A549 (cell line): ENCODE measurements at regions not wholly inside any gene's neighbourhood (a gene's known extent, or its start where the extent isn't known, plus 50 kb on each side); places are given as distances from the start of the nearest gene placed in this dataset.

ENCODE experiments used
- ATAC-seq, 2 experiments: fragments of 200-7000 bp in 1 of 2; fragments of >200 bp in 1 of 2; cut with Nextera tagmentation in 1 of 2; cut with Tn5 transposase in 1 of 2; 3 replicates each; pipeline versions ENCODE4 v1.8.0 to v1.9.1; 2018 to 2020; ENCODE audit warnings: mild to moderate bottlenecking in 1 of 2, moderate library complexity in 1 of 2
- CTCF ChIA-PET: fragments of 300-600 bp; sonication (Branson Sonifier 250); formaldehyde crosslinking; extraction: SDS; loops from one replicate; lab custom pipeline; 2021; ENCODE audit warnings: antibody characterized with exemption, inconsistent platforms; lab: Yijun Ruan, JAX
- POLR2A ChIA-PET: fragments of 350-600 bp; formaldehyde crosslinking; extraction: SDS; loops from one replicate; lab custom pipeline; 2021; ENCODE audit warnings: antibody characterized with exemption, inconsistent platforms; lab: Yijun Ruan, JAX
- DNase-seq, 2 experiments: peaks; one replicate each; pipeline versions ENCODE4 v3.0.0 to v3.0.0-alpha.2; 2011 to 2016; ENCODE audit warnings: low read depth in 1 of 2, low spot score in 1 of 2
- FAIRE-seq: peaks from 2 replicates; lab custom pipeline; 2011; peaks lifted over from hg19 to GRCh38; lab: Jason Lieb, UNC
- H3K27ac ChIP-seq, 2 experiments: fragments of >200 bp; sonication (Bioruptor Twin); formaldehyde crosslinking; 3 replicates each; pipeline ENCODE4 v1.5.1; 2016 to 2017
- H3K4me1 ChIP-seq: fragments of >200 bp; sonication (Bioruptor Twin); formaldehyde crosslinking; 3 replicates; pipeline ENCODE4 v1.6.1; 2016
- H3K4me2 ChIP-seq: fragments of >200 bp; sonication (Bioruptor Twin); formaldehyde crosslinking; 3 replicates; pipeline ENCODE4 v1.6.1; 2016
- H3K4me3 ChIP-seq: fragments of >200 bp; sonication (Bioruptor Twin); formaldehyde crosslinking; 3 replicates; pipeline ENCODE4 v1.5.1; 2016
- H3K9me3 ChIP-seq: fragments of >200 bp; sonication (Bioruptor Twin); formaldehyde crosslinking; 3 replicates; pipeline ENCODE4 v1.6.1; 2016
- CBX2 ChIP-seq: fragments of 200-600 bp; sonication (generic); IDR thresholded peaks from 2 replicates; pipeline ENCODE4 v1.6.1; 2016; ENCODE audit warnings: low read depth, mild to moderate bottlenecking, borderline replicate concordance
- EP300 ChIP-seq, 2 experiments: fragments of >200 bp; sonication (Bioruptor Twin); formaldehyde crosslinking; IDR thresholded peaks; 2 replicates in 1 of 2; 3 replicates in 1 of 2; pipeline ENCODE4 v1.6.1; 2016 to 2017
- ESRRA ChIP-seq: fragments of 150-350 bp; IDR thresholded peaks from 2 replicates; pipeline ENCODE4 v1.6.1; 2014; ENCODE audit warnings: mild to moderate bottlenecking, low read length, borderline replicate concordance
- FOSB ChIP-seq: fragments of 250-450 bp; sonication (Bioruptor Pico); IDR thresholded peaks from 2 replicates; pipeline ENCODE4 v1.5.0; 2020; ENCODE audit warnings: mild to moderate bottlenecking, moderate library complexity
- JUN ChIP-seq, 2 experiments: fragments of >200 bp; sonication (Bioruptor Twin); formaldehyde crosslinking; IDR thresholded peaks; 2 replicates in 1 of 2; 3 replicates in 1 of 2; pipeline ENCODE4 v1.6.1; 2016 to 2017
- JUNB ChIP-seq: fragments of >200 bp; sonication (Bioruptor Twin); formaldehyde crosslinking; IDR thresholded peaks from 2 replicates; pipeline ENCODE4 v1.6.1; 2016
- KDM1A ChIP-seq: fragments of 200-600 bp; sonication (generic); IDR thresholded peaks from 2 replicates; pipeline ENCODE4 v1.6.1; 2016; ENCODE audit warnings: low read depth, mild to moderate bottlenecking
- MAFK ChIP-seq: fragments of 450-650 bp; IDR thresholded peaks from 2 replicates; pipeline ENCODE4 v1.6.1; 2014; ENCODE audit not compliant: partially characterized antibody
- MYC ChIP-seq: IDR thresholded peaks from 2 replicates; pipeline ENCODE4 v1.6.1; 2012; ENCODE audit warnings: mild to moderate bottlenecking, inconsistent platforms, low read length, improper control_type of control experiment, borderline replicate concordance
- NFE2L2 ChIP-seq: fragments of 150-350 bp; conservative IDR thresholded peaks from 2 replicates; pipeline ENCODE4 v1.6.1; 2014; ENCODE audit warnings: low read length
- POLR2A ChIP-seq: IDR thresholded peaks from 2 replicates; pipeline ENCODE4 v1.6.1; 2012; ENCODE audit warnings: mild to moderate bottlenecking, low read length
- RAD21 ChIP-seq, 2 experiments: fragments of >200 bp in 1 of 2; sonication (Bioruptor Twin) in 1 of 2; formaldehyde crosslinking in 1 of 2; IDR thresholded peaks in 1 of 2; conservative IDR thresholded peaks in 1 of 2; 2 replicates in 1 of 2; 3 replicates in 1 of 2; pipeline ENCODE4 v1.6.1; 2012 to 2018; ENCODE audit warnings: inconsistent platforms in 1 of 2
- TP53 ChIP-seq: fragments of 250-450 bp; sonication (Bioruptor Pico); IDR thresholded peaks from 2 replicates; pipeline ENCODE4 v1.5.0; 2021; ENCODE audit warnings: mild to moderate bottlenecking, moderate library complexity
- ZFP36 ChIP-seq: fragments of 450-650 bp; IDR thresholded peaks from 2 replicates; pipeline ENCODE4 v1.6.1; 2014; ENCODE audit warnings: borderline replicate concordance; ENCODE audit not compliant: partially characterized antibody
- WGBS: methylation state at CpG from one replicate; pipeline ENCODE4 v1.1.6; 2017; ENCODE audit errors: missing lambda C conversion rate; 5-methylcytosine and 5-hydroxymethylcytosine counted together
- TF ChIP-seq, protein P1 (sequence below): fragments of >200 bp; sonication (Bioruptor Twin); formaldehyde crosslinking; IDR thresholded peaks from 3 replicates; pipeline ENCODE4 v1.5.1; 2016
- TF ChIP-seq, protein P2 (sequence below): fragments of 450-650 bp; IDR thresholded peaks from 2 replicates; pipeline ENCODE4 v1.6.1; 2014; ENCODE audit warnings: antibody characterized with exemption
- TF ChIP-seq, protein P3 (sequence below): IDR thresholded peaks from 2 replicates; pipeline ENCODE4 v1.6.1; 2012
- TF ChIP-seq, protein P4 (sequence below): fragments of 200-600 bp; sonication (generic); IDR thresholded peaks from 2 replicates; pipeline ENCODE4 v1.6.1; 2016; ENCODE audit warnings: antibody characterized with exemption, mild to moderate bottlenecking, moderate library complexity

DNA sequence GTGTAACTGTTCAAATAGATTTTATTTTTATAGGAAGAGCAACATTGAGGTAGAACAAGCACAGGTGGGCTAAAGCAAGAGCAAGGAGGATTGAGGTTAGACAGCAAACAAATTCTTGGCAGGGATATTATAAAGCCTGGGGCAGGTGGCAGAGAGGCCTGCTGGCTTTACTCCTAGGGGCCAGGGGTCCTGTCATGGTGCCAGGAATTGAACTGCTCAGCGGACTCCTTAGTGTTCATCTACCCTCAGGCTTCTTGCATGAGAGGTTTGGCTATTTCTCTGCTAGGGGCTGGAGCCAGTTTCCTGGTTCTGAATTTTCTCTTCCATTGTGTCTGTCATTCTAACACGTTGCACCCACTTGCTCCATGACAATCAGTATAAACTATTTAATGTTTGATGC lies 217.2 kb upstream of the NCAM1 start (continued):
- TF ChIP-seq ZFP36, result no peak
- TF ChIP-seq JUN (IDR thresholded peaks at IDR 0.05), result no peak

DNA sequence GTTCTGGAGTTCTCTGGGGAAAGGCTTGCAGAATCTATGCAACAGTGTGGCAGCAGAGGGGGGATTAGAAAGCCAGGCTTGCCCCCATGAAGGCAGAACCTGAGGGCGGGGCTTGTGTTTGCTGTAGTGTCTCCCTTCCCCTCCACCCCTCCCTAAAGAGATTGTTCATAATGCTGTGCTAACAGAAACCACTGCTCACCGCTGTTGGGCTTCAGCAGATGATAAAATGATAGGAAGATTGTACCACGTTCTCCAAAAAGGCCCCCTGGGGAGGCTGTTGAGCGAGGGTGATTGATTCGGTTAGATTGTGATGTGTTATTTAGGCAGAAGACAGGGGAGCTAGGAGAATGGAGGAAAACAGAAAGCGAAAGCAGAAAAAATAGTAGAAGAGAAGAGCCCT lies 215.2 kb upstream of the NCAM1 start:
- no peaks in the 10 kb centered on the region for H3K9me3 ChIP-seq
- TF ChIP-seq TP53 (no peak), KDM1A (no peak)
- H3K4me2 ChIP-seq, result no peak overlapping the region
- POLR2A ChIA-PET, result no interaction called here
- FAIRE-seq (no peak), ATAC-seq (no peak), DNase-seq (no peak)
- CTCF ChIA-PET, result no interaction called here
- 14% methylated on average over 6 of the region's 6 CpGs for WGBS
- H3K27ac ChIP-seq, result no peak overlapping the region
- H3K4me1 ChIP-seq, result no peaks in the 10 kb centered on the region
- no peak overlapping the region for H3K4me3 ChIP-seq

DNA sequence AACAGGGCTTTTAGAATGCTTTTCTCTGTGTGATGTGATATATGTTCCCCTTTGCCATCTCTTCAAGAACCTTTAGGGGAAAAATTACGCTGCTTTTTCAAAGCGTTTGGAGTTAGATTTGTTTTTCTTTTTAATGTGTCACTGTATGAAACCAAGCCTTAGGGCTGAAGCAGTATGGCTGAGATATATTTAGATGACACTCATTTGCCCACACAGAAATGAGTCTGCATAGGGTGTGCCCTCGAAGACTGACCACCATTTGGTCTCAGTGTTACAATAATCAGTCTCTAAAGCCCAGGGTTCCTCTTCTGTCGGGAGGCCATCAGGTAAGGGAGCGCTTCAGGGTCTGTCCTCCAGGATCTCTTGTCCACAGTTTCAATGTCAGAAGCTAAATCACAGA lies 213.0 kb upstream of the NCAM1 start:
- TF ChIP-seq, protein P1, sequence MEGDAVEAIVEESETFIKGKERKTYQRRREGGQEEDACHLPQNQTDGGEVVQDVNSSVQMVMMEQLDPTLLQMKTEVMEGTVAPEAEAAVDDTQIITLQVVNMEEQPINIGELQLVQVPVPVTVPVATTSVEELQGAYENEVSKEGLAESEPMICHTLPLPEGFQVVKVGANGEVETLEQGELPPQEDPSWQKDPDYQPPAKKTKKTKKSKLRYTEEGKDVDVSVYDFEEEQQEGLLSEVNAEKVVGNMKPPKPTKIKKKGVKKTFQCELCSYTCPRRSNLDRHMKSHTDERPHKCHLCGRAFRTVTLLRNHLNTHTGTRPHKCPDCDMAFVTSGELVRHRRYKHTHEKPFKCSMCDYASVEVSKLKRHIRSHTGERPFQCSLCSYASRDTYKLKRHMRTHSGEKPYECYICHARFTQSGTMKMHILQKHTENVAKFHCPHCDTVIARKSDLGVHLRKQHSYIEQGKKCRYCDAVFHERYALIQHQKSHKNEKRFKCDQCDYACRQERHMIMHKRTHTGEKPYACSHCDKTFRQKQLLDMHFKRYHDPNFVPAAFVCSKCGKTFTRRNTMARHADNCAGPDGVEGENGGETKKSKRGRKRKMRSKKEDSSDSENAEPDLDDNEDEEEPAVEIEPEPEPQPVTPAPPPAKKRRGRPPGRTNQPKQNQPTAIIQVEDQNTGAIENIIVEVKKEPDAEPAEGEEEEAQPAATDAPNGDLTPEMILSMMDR, result no peak
- TF ChIP-seq EP300 (IDR thresholded peaks at IDR 0.05), result no peak
- TF ChIP-seq MYC, result no peak
- no peak for TF ChIP-seq JUN (IDR thresholded peaks at IDR 0.05)
- no peak for TF ChIP-seq CBX2
- no peak for TF ChIP-seq FOSB
- no peak for TF ChIP-seq NFE2L2
- TF ChIP-seq ESRRA, result no peak
- TF ChIP-seq, protein P2, sequence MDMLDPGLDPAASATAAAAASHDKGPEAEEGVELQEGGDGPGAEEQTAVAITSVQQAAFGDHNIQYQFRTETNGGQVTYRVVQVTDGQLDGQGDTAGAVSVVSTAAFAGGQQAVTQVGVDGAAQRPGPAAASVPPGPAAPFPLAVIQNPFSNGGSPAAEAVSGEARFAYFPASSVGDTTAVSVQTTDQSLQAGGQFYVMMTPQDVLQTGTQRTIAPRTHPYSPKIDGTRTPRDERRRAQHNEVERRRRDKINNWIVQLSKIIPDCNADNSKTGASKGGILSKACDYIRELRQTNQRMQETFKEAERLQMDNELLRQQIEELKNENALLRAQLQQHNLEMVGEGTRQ, result no peak
- TF ChIP-seq JUNB, result no peak
- no peak for TF ChIP-seq POLR2A
- no peak for TF ChIP-seq MAFK
- TF ChIP-seq, protein P3, sequence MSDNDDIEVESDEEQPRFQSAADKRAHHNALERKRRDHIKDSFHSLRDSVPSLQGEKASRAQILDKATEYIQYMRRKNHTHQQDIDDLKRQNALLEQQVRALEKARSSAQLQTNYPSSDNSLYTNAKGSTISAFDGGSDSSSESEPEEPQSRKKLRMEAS, result no peak
- TF ChIP-seq, protein P4, sequence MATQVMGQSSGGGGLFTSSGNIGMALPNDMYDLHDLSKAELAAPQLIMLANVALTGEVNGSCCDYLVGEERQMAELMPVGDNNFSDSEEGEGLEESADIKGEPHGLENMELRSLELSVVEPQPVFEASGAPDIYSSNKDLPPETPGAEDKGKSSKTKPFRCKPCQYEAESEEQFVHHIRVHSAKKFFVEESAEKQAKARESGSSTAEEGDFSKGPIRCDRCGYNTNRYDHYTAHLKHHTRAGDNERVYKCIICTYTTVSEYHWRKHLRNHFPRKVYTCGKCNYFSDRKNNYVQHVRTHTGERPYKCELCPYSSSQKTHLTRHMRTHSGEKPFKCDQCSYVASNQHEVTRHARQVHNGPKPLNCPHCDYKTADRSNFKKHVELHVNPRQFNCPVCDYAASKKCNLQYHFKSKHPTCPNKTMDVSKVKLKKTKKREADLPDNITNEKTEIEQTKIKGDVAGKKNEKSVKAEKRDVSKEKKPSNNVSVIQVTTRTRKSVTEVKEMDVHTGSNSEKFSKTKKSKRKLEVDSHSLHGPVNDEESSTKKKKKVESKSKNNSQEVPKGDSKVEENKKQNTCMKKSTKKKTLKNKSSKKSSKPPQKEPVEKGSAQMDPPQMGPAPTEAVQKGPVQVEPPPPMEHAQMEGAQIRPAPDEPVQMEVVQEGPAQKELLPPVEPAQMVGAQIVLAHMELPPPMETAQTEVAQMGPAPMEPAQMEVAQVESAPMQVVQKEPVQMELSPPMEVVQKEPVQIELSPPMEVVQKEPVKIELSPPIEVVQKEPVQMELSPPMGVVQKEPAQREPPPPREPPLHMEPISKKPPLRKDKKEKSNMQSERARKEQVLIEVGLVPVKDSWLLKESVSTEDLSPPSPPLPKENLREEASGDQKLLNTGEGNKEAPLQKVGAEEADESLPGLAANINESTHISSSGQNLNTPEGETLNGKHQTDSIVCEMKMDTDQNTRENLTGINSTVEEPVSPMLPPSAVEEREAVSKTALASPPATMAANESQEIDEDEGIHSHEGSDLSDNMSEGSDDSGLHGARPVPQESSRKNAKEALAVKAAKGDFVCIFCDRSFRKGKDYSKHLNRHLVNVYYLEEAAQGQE, result no peak
- no peak for TF ChIP-seq RAD21 (conservative IDR thresholded peaks at IDR 0.05 in 1 of 2, IDR thresholded peaks at IDR 0.05 in 1 of 2)
- H3K4me2 ChIP-seq, result no peak overlapping the region
- no peaks in the 10 kb centered on the region for H3K4me1 ChIP-seq
- no peak for FAIRE-seq
- WGBS, result 7% methylated on average over 5 of the region's 5 CpGs
- H3K9me3 ChIP-seq, result no peaks in the 10 kb centered on the region
- no peak for DNase-seq
- H3K4me3 ChIP-seq, result no peak overlapping the region
- ChIA-PET POLR2A (no interaction called here), CTCF (no interaction called here)
- no peak overlapping the region for H3K27ac ChIP-seq
- no peak for ATAC-seq
